NCI-H1092 (cell line): ENCODE measurements at regions not wholly inside any gene's neighbourhood (a gene's known extent, or its start where the extent isn't known, plus 50 kb on each side); places are given as distances from the start of the nearest gene placed in this dataset.

Experiments
- DNase-seq: peaks from one replicate; lab custom pipeline; 2025; lab: John Stamatoyannopoulos, UW

DNA sequence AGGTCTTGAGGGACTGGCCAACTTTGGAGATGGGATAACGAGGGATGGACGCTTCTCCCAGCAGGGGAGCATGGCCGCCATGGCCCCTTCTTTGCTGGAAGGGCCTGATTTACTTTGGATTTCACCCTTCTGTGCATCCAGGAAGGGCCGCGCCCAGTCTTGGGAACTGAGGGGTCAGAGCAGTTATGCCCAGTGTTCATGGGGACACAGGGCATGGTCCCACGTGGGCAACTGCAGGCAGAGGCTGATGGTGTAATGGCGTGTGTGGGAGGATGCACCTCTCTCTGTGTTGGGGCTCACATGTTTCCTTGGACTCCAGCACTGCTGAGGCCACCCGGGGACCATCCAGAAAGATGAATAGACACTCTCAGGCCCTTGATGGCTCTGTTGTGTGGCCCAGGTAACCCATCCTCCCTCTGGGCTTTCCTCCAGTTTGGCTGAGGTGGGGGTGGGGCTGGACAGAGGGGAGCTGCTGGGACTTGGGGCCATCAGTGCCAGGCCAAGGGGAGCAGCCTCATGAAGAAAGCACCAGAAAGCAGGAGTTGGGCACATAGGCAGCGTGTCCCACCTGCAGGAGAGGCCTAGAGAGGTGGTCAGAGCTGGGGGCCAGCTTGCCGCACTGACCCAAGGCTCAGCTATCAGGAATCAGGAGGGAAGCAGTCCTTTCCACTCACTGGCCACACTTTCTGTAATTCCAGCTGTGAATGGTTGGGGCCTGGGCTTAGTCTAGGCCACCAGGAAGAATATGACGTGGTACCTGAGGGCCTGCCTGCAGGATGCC lies 1033.9 kb downstream of the TBC1D22A start:
- no peak for DNase-seq

- DNase-seq = no peak
These were observed 1033.2 kb downstream of the TBC1D22A start for GRCh38 chr22:47795477-47796127.

DNA sequence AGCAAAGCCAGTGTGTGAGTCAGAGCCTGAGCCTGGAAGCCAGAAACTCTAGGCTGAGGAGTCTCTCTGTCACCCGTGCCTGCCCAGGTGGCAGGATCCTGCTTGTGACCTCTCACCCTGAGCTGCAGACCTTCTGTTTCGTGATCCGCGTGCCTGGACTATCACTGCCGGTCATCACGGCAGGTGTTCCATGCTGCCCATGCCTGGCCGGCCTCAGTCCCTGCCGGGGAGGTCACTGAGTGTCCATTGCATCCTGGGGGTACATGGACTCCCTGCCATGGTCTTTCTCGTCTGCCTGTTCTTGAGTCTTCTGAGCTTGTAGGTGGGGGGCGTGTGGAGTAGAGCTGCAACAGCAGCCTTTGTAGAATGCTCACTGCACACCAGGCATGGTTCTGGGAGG lies 1032.4 kb downstream of the TBC1D22A start:
- no peak for DNase-seq

GRCh38 chr22:47793304-47794101 lies 1031.1 kb downstream of the TBC1D22A start:
- no peak for DNase-seq

- DNase-seq = no peak
These were observed 1026.7 kb downstream of the TBC1D22A start for GRCh38 chr22:47789171-47789570.

- DNase-seq = no peak
These were observed 1026.0 kb downstream of the TBC1D22A start for GRCh38 chr22:47788461-47788860.

DNA sequence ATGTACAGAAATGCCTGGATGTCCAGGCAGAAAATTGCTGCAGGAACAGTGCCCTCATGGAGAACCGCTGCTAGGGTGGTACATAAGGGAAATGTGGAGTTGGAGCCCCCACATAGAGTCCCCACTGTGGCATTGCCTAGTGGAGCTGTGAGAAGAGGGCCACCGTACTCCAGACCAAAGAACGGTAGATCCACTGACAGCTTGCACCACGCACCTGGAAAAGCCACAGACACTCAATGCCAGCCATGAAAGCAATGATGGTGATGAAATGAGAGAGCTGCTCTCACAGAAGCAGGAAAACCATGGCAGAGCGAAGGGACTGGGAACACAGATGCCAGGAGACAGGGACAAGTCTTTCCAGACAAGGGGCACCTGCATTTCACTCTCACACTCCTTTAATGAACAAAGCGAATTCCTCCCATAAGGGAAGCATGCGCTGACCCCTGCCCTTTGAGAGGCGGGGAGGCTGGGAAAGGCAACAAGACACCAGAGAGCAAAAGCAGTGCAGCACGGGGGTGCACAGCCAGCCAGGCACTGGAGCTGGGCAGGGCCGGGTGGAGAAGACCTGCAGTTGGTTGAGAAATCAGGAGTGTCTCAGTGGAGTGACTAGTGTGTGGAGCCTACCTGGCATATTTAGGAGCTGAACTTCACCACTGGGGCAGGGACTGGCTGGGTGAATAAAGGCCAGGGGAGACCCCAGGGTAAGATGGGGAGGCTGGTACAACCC lies 1025.2 kb downstream of the TBC1D22A start:
- no peak for DNase-seq

- no peak for DNase-seq
These were observed 1024.3 kb downstream of the TBC1D22A start for GRCh38 chr22:47786650-47787290.

DNA sequence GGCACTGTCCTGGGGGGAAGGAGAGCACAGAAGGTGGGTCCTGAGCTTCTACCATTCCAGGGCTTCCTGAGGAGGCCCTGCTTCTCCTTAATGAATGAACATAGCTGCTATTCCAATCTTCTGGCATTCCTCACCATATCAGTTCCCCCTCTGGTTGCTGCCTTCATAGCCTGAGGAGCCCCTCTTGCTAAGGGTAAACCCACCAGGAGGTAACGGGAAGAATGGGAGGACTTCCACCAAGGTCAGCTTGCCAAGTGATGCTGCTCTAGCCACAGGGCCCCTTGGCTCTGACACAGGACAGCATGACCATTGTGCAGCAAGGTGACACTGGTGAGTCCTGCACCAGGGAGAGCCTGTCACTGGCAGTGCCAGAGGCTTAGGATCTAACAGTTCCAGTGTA lies 1022.5 kb downstream of the TBC1D22A start:
- DNase-seq = no peak

- DNase-seq = no peak
These were observed 1022.0 kb downstream of the TBC1D22A start for GRCh38 chr22:47784367-47784983.

DNA sequence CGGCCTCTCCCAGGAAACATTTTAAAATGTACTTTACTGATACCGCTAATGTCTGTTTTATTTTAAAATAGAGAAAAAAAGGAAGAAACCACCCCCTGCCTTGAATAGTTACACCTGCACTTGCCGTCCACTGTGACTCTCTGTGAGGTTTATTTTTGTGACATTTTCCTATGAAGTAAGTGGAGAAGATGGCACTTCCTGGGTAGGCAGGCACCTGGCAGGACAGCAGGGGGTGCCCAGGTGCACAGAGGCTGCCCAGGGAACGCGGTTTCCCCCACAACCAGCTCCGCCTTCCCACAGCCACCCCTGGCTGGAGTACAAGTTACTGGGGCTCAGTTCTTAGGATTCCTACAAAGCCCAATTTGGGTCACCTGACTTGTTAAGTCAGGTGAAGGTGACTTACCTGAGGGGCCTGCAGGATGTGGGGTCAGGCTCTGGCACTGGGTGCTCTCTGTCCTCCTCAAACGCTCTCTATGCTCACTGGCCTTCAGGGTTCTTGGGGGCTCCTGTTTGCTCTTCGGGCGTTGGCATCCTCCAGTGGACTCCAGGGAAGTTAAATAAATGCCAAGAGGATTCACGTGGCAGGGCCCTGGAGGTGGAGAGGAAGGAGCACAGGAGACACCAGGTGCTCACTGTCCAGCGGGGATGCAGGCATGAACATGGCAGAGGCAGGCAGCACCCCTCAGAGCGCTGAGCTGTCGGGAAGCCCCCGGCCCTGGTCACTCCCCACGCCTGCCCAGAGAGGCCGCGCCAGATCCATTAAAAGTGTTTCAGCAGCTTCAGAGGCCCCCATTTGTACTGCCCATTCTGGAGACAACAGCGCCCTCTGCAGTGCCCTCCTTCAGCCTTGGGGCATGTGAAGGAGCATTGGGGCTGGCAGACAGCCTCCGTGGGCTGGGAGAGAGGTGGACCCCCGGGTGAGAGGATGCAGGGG lies 1021.2 kb downstream of the TBC1D22A start:
- DNase-seq = no peak

DNA sequence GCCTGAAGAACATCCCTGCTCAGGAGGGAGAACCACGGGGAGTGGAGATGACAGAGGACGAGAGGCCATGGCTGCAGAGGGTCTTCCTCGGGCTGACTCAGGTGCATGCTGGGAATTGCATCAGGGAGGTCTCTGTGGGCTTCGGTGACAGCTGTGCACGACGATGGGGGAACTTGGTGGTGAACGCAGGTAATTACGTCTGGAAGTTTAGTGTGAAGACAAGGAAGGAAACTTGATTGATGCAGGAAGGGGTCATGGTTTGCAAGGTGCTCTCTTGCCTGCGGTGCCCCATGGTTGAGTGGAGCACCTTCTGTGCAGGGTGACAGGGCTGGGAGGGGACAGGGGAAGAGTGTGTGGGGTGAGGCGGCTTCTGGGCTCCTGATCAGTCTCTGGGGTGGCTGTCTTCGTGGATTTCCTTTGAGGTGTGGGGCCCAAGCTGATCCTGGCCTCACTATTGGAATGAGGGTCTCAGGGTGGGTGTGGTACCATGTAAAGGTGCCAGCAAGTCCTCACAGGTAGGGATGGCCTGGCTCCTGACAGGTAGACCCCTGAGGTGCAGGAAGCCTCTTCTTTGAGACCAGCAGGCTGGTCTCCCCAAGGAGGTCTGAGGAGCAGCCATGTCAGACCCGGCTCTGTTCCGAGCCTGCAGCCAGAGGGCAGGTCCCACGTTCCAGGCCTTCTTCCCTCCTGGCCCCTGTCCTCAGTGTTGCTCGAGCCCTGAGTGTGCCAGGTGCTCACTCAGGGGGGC lies 1020.1 kb downstream of the TBC1D22A start:
- DNase-seq = no peak

DNA sequence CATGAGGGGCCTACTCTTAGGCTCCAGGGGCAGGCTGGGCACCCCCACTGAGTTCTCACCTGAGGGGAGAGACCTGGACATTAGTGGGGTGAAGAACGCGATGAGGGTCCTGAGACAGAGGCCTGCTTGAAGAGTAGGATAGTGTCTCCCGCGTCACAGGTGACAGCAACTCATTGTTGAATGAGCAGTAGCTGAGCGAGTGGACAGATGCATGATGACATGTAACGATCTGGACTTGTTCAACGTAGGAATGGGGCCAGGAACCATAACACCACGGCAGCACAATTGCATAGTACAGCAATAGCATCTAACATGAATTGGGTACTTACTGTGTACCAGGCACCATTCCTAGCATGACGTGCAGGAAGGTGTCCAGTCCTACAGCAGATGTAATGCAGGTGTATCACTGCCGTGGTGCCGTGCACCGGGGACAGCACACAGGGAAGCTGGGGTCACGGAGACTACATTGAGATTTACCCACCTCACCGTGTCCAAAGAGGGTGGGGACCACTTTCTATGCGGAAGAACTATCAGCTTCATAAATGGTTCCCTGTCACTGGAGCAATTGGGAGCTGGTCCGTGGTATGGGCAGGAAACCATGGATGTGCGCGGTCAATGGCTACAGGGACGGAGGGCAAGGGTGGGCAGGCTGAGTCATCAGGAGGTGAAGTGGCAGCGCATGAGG lies 1019.1 kb downstream of the TBC1D22A start:
- DNase-seq = no peak

GRCh38 chr22:47781024-47781423 lies 1018.6 kb downstream of the TBC1D22A start:
- no peak for DNase-seq

- no peak for DNase-seq
These were observed 1017.9 kb downstream of the TBC1D22A start for GRCh38 chr22:47780281-47780875.

DNA sequence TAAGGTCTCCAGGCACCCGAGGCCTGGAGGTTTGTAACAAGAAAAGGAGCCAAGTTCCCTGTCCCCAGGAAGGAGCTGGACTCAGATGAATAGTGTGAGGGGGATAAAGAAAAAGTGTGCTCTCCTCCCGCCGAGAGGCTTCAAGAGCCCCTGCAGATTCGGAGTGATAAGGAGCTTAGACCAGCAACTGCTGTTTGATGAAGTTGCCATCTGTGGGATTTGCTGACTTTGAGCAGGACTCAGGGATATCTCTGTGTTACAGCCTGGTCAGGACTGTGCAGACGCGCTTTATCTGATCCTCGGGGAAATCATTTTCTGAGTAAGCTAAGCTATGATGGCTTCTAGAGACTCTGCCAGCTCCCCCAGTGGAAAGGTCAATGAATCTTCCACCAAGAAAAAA lies 1017.0 kb downstream of the TBC1D22A start:
- no peak for DNase-seq

GRCh38 chr22:47778160-47778658 lies 1015.8 kb downstream of the TBC1D22A start:
- no peak for DNase-seq

GRCh38 chr22:47777426-47777825 lies 1015.0 kb downstream of the TBC1D22A start:
- DNase-seq = no peak
